H9 (cell line): ENCODE measurements at regions not wholly inside any gene's neighbourhood (a gene's known extent, or its start where the extent isn't known, plus 50 kb on each side); places are given as distances from the start of the nearest gene placed in this dataset.

Experiments used
- DNase-seq: peaks from one replicate; pipeline ENCODE4 v3.0.0-alpha.2; 2017
- H2AFZ ChIP-seq: one replicate; pipeline ENCODE4 v1.6.1; 2013; ENCODE audit warnings: mild to moderate bottlenecking, low read length, control low read depth, moderate library complexity
- H2AK5ac ChIP-seq: 2 replicates; pipeline ENCODE4 v1.6.1; 2013; ENCODE audit warnings: low read length, control low read depth, mixed read lengths; ENCODE audit not compliant: insufficient read length
- H2BK120ac ChIP-seq: one replicate; pipeline ENCODE4 v1.6.1; 2013; ENCODE audit warnings: low read depth, mild to moderate bottlenecking, low read length, control low read depth, inconsistent platforms; ENCODE audit not compliant: poor library complexity, severe bottlenecking
- H2BK12ac ChIP-seq: 2 replicates; pipeline ENCODE4 v1.6.1; 2013; ENCODE audit warnings: low read length, control low read depth, mixed read lengths, low read depth; ENCODE audit not compliant: insufficient read length
- H2BK15ac ChIP-seq: 2 replicates; pipeline ENCODE4 v1.6.1; 2013; ENCODE audit warnings: low read depth, low read length, control low read depth
- H2BK20ac ChIP-seq: one replicate; pipeline ENCODE4 v1.6.1; 2013; ENCODE audit warnings: low read depth, mild to moderate bottlenecking, low read length, control low read depth, inconsistent platforms; ENCODE audit not compliant: poor library complexity, severe bottlenecking
- H2BK5ac ChIP-seq: 2 replicates; pipeline ENCODE4 v1.6.1; 2013; ENCODE audit warnings: low read length, control low read depth, mixed read lengths; ENCODE audit not compliant: insufficient read length
- H3K14ac ChIP-seq: 2 replicates; pipeline ENCODE4 v1.6.1; 2013; ENCODE audit warnings: low read length, control low read depth; ENCODE audit not compliant: insufficient read depth
- H3K18ac ChIP-seq: 2 replicates; pipeline ENCODE4 v1.6.1; 2013; ENCODE audit warnings: low read depth, mild to moderate bottlenecking, mixed read lengths, low read length, control low read depth; ENCODE audit not compliant: insufficient read length
- H3K23ac ChIP-seq: 2 replicates; pipeline ENCODE4 v1.6.1; 2013; ENCODE audit warnings: low read length, control low read depth, mixed read lengths, low read depth; ENCODE audit not compliant: insufficient read length
- H3K23me2 ChIP-seq: 2 replicates; pipeline ENCODE4 v1.6.1; 2013; ENCODE audit warnings: low read depth, mild to moderate bottlenecking, mixed read lengths, low read length, control low read depth; ENCODE audit not compliant: insufficient read length, poor library complexity, severe bottlenecking
- H3K27ac ChIP-seq: 2 replicates; pipeline ENCODE4 v1.5.1; 2013; ENCODE audit warnings: low read length, control low read depth, mixed read lengths, low read depth; ENCODE audit not compliant: insufficient read length
- H3K27me3 ChIP-seq: 2 replicates; pipeline ENCODE4 v1.6.1; 2013; ENCODE audit warnings: low read length, control low read depth, inconsistent platforms; ENCODE audit not compliant: insufficient read depth
- H3K4ac ChIP-seq: 2 replicates; pipeline ENCODE4 v1.6.1; 2013; ENCODE audit warnings: low read depth, mild to moderate bottlenecking, control low read depth, inconsistent platforms, low read length, moderate library complexity
- H3K4me1 ChIP-seq: 2 replicates; pipeline ENCODE4 v1.6.1; 2013; ENCODE audit warnings: low read length, control low read depth, inconsistent platforms; ENCODE audit not compliant: insufficient read depth
- H3K4me2 ChIP-seq: 2 replicates; pipeline ENCODE4 v1.6.1; 2013; ENCODE audit warnings: low read length, control low read depth, mixed read lengths; ENCODE audit not compliant: insufficient read length, insufficient read depth
- H3K56ac ChIP-seq: 2 replicates; pipeline ENCODE4 v1.6.1; 2013; ENCODE audit warnings: low read depth, mild to moderate bottlenecking, mixed read lengths, low read length, control low read depth; ENCODE audit not compliant: insufficient read length
- H3K79me1 ChIP-seq: 2 replicates; pipeline ENCODE4 v1.6.1; 2013; ENCODE audit warnings: low read depth, mild to moderate bottlenecking, moderate library complexity, low read length, control low read depth, inconsistent platforms; ENCODE audit not compliant: insufficient read depth, poor library complexity, severe bottlenecking
- H3K79me2 ChIP-seq: 2 replicates; pipeline ENCODE4 v1.6.1; 2013; ENCODE audit warnings: low read length, control low read depth, inconsistent platforms; ENCODE audit not compliant: insufficient read depth
- H3K9ac ChIP-seq: 2 replicates; pipeline ENCODE4 v1.6.1; 2013; ENCODE audit warnings: low read length, control low read depth, mixed read lengths; ENCODE audit not compliant: insufficient read length; ENCODE audit errors: extremely low read depth
- H3K9me3 ChIP-seq: one replicate; pipeline ENCODE4 v1.6.1; 2013; ENCODE audit warnings: low read depth, low read length, inconsistent platforms; ENCODE audit not compliant: control insufficient read depth
- H3T11ph ChIP-seq: one replicate; pipeline ENCODE4 v1.6.1; 2013; ENCODE audit warnings: mild to moderate bottlenecking, low read length, control low read depth, inconsistent platforms
- H4K20me1 ChIP-seq: one replicate; pipeline ENCODE4 v1.6.1; 2013; ENCODE audit not compliant: control insufficient read depth, insufficient read length, insufficient read depth
- H4K5ac ChIP-seq: 2 replicates; pipeline ENCODE4 v1.6.1; 2013; ENCODE audit warnings: low read depth, mild to moderate bottlenecking, mixed read lengths, low read length, control low read depth; ENCODE audit not compliant: insufficient read length
- H4K8ac ChIP-seq: replicated peaks from 2 replicates; pipeline ENCODE4 v1.6.1; 2013; ENCODE audit warnings: low read length, control low read depth, mixed read lengths, low read depth; ENCODE audit not compliant: insufficient read length
- H4K91ac ChIP-seq: 2 replicates; pipeline ENCODE4 v1.6.1; 2013; ENCODE audit warnings: low read depth, mild to moderate bottlenecking, moderate library complexity, mixed read lengths, low read length, control low read depth; ENCODE audit not compliant: insufficient read length
- H3K27ac Mint-ChIP-seq, 3 experiments: 2 replicates in 2 of 3; 3 replicates in 1 of 3; pipeline ENCODE4 v1.8.0; 2020 to 2021; ENCODE audit warnings: mixed read lengths in 3 of 3, mild to moderate bottlenecking in 1 of 3, moderate library complexity in 1 of 3
- H3K27me3 Mint-ChIP-seq: 2 replicates; pipeline ENCODE4 v1.8.0; 2021; ENCODE audit warnings: low read depth, mild to moderate bottlenecking, moderate library complexity, mixed read lengths
- H3K36me3 Mint-ChIP-seq, 3 experiments: 2 replicates in 2 of 3; 3 replicates in 1 of 3; pipeline ENCODE4 v1.8.0; 2020 to 2021; ENCODE audit warnings: low read depth in 3 of 3, mixed read lengths in 3 of 3; ENCODE audit not compliant: insufficient read depth in 1 of 3
- H3K4me1 Mint-ChIP-seq, 2 experiments: 2 replicates each; pipeline ENCODE4 v1.8.0; 2020; ENCODE audit warnings: mixed read lengths in 2 of 2
- H3K4me3 Mint-ChIP-seq, 2 experiments: 2 replicates in 1 of 2; 3 replicates in 1 of 2; pipeline ENCODE4 v1.8.0; 2020 to 2021; ENCODE audit warnings: mild to moderate bottlenecking in 2 of 2, mixed read lengths in 2 of 2, moderate library complexity in 1 of 2
- H3K9me3 Mint-ChIP-seq, 2 experiments: 2 replicates in 1 of 2; 3 replicates in 1 of 2; pipeline ENCODE4 v1.8.0; 2020; ENCODE audit warnings: mild to moderate bottlenecking in 2 of 2, mixed read lengths in 2 of 2, moderate library complexity in 1 of 2
- CTCF ChIP-seq: fragments of 200-600 bp; sonication (generic); conservative IDR thresholded peaks from 3 replicates; pipeline ENCODE4 v1.8.0; 2021; ENCODE audit warnings: antibody characterized with exemption, mild to moderate bottlenecking
- WGBS: extraction: QIAGEN DNeasy Blood & Tissue Kit; methylation state at CpG from one replicate; pipeline ENCODE4 v1.1.7; 2013; ENCODE audit warnings: missing lambda C conversion rate, low lambda C conversion rate, mixed read lengths; ENCODE audit not compliant: insufficient read length; ENCODE audit errors: extremely low coverage; 5-methylcytosine and 5-hydroxymethylcytosine counted together

- H3K56ac ChIP-seq, result no peak overlapping the region
- no peak overlapping the region for H2BK12ac ChIP-seq
- H2BK120ac ChIP-seq, result no peak overlapping the region
- no peaks in the 10 kb centered on the region for H3K23me2 ChIP-seq
- Mint-ChIP-seq H3K9me3 (no peaks in the 10 kb centered on the region), H3K36me3 (no peaks in the 10 kb centered on the region; a peak in 1 of 7 replicates), H3K27me3 (no peaks in the 10 kb centered on the region), H3K4me3 (no peak overlapping the region), H3K27ac (no peak overlapping the region), H3K4me1 (no peaks in the 10 kb centered on the region)
- H3K79me2 ChIP-seq, result no peaks in the 10 kb centered on the region
- TF ChIP-seq CTCF, result no peak
- DNase-seq, result no peak
- no peak overlapping the region for H3K14ac ChIP-seq
- H3K27ac ChIP-seq, result no peak overlapping the region
- H4K91ac ChIP-seq, result no peak overlapping the region
- no peak overlapping the region for H3T11ph ChIP-seq
- H4K8ac ChIP-seq, result no peak overlapping the region
- H4K20me1 ChIP-seq, result no peaks in the 10 kb centered on the region
- H2BK20ac ChIP-seq, result no peak overlapping the region
- H3K79me1 ChIP-seq, result no peaks in the 10 kb centered on the region
- H2AFZ ChIP-seq, result no peak overlapping the region
- no peak overlapping the region for H3K9ac ChIP-seq
- WGBS, result no CpG with 5 or more reads among the region's 2 CpGs
- no peak overlapping the region for H2AK5ac ChIP-seq
- H2BK5ac ChIP-seq, result no peak overlapping the region
- H3K23ac ChIP-seq, result no peak overlapping the region
- H3K4ac ChIP-seq, result no peak overlapping the region
- H4K5ac ChIP-seq, result no peak overlapping the region
- no peak overlapping the region for H3K4me2 ChIP-seq
- no peaks in the 10 kb centered on the region for H3K27me3 ChIP-seq
- no peaks in the 10 kb centered on the region for H3K4me1 ChIP-seq
- H2BK15ac ChIP-seq, result no peak overlapping the region
- H3K9me3 ChIP-seq, result no peaks in the 10 kb centered on the region
- no peak overlapping the region for H3K18ac ChIP-seq
Observed at GRCh38 chr20:40050596-40050995, 638.4 kb downstream of the MAFB start.
